ENCODE measurements at regions not wholly inside any gene's neighbourhood (a gene's known extent, or its start where the extent isn't known, plus 50 kb on each side); places are given as distances from the start of the nearest gene placed in this dataset.

GRCh38 chrX:716136-716535, 85.5 kb downstream of the SHOX start:
- no peaks in the 10 kb centered on the region for H3K4me1 Mint-ChIP-seq
- peaks cover 0 to 25% (median 4%) of the 10 kb centered on the region in 5 donors for H3K27me3 Mint-ChIP-seq
- POLR2A ChIA-PET: no interaction called here
- peaks cover 7 to 49% (median 17%) of the 10 kb centered on the region in 9 donors for H3K9me3 Mint-ChIP-seq
- peaks cover 0 to 12% (median 1%) of the 10 kb centered on the region in 3 donors for H3K36me3 Mint-ChIP-seq
- H3K27ac Mint-ChIP-seq: no peak overlapping the region
- H3K4me3 Mint-ChIP-seq: no peak overlapping the region
- DNase-seq (no peak), ATAC-seq (no peak)

- peaks cover 5 to 61% (median 21%) of the 10 kb centered on the region in 9 donors for H3K9me3 Mint-ChIP-seq
- H3K27ac Mint-ChIP-seq: peak overlapping the region in 1 of 10 donors; percentile 76
- peak in 1 of 10 donors; percentile 3 for DNase-seq
- no peak for ATAC-seq
- H3K4me3 Mint-ChIP-seq: no peak overlapping the region
- POLR2A ChIA-PET: no interaction called here
- H3K36me3 Mint-ChIP-seq: peaks cover 1 to 20% (median 2%) of the 10 kb centered on the region in 3 donors
- no peaks in the 10 kb centered on the region for H3K4me1 Mint-ChIP-seq
- H3K27me3 Mint-ChIP-seq: peaks cover 0 to 35% (median 12%) of the 10 kb centered on the region in 5 donors
Measured at GRCh38 chrX:714131-714530, 83.5 kb downstream of the SHOX start.
